EL (cell line): ENCODE measurements at regions not wholly inside any gene's neighbourhood (a gene's known extent, or its start where the extent isn't known, plus 50 kb on each side); places are given as distances from the start of the nearest gene placed in this dataset.

ENCODE experiments used
- DNase-seq: peaks from one replicate; pipeline ENCODE4 v3.0.0-alpha.2; 2016

DNA sequence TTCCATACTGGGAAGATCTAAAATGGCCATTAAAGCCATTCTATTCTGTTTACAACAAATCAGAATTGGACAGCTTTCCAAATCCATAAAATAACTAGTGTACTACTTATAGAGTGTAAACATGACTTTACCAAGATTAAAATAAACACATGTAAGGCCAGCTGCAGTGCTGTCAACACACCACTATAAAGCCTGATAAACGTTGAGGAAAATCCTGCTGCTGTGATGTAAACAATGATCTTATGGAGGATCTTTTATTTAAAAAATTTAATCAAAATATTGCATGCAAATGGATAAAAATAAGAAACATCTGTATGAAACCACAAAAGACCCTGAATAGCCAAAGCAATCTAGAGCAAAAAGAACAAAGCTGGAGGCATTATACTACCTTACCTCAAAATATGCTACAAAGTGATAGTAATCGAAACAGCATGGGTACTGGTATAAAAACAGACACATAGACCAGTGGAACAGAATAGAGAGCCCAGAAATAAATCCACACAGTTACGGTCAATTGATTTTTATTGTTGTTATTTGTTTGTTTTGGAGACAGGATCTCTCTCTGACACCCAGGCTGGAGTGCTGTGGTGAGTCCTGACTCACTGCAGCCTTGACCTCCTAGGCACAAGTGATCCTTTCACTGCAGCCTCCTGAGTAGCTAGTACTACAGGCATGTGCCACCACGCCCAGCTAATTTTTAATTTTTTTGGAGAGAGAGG, 428.8 kb upstream of the C2CD4B start:
- no peak for DNase-seq

GRCh38 chr15:62598217-62598616, 433.1 kb upstream of the C2CD4B start:
- DNase-seq = no peak

DNA sequence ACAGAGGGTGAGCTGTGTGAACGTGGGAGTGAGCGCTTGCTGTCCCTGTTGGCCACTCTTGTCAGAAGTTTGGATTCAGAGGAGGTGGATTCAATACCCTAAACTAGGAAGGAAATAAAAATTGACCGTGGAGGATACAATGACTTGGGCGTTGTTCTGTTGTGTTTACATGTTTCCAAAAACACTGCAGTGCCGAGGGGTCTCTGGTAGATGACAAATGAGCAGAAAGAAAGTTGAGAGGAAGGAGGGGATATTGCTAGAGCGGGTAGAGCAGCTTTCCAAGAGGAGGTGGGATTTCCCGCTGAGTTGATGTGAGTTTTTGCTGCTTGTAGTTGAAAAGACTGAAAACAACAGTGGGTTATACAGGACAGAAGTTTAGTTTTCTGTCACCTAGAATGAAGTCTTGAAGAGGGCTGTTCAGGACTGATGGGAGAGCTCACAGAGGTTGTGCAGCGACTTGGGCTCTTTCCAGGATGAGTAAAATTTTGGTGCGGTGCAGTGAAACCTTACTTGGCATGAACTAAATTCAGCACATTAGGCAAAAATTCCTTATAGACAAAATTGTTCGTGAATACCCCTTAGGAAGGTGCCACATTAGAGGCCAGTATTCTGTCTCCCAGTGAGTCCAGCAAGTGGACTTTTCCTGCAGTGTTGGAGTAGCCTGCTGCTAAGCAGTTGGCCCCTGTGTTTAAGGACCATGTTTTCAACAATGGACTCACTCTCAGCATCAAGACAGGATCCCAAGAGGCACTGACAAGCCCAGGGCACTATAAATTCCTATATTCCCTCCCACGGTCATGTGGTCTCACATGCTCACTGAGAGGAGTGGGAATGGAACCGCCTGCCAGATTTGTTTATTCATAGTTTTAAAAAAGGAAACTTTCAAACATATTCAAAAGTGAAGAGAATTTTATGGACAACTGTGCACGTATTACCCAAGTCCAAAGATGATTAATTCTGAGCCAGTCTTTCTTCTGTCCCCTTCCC, 435.0 kb upstream of the C2CD4B start:
- no peak for DNase-seq

DNA sequence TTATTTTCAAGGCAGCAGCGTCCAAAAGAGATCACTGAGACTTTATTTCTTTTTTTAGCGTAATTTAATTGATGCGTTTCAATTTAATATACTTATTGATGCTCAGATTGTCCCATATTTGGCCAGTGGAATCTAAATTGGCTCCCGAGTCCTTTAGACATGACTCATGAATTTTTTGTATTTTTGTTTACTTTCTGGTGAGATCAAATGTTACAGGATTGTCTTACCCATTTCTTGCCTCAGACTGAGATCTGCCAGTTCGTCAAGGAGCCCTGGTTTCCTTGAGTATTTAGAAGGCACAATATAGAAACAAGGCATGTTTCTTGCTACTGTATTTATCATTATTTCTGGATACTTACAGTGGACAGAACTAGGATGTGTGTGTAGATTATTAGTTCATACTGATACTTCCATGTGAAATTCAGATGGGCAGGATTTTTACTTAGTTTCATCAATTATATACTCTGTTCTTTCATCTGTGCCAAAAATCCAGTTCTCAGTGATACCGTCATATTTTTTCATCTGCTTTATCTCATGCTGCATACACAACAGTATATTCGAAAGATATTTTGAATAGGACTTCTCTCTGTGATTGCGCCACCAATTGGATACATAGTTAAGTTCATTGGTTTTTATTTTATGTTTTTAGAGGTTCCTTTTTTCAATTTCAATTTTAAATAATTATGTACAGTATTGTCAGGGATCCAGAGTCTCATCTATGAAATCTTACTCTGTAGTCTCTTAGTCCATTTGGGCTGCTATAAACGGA, 436.9 kb upstream of the C2CD4B start:
- DNase-seq = peak; percentile 29

DNA sequence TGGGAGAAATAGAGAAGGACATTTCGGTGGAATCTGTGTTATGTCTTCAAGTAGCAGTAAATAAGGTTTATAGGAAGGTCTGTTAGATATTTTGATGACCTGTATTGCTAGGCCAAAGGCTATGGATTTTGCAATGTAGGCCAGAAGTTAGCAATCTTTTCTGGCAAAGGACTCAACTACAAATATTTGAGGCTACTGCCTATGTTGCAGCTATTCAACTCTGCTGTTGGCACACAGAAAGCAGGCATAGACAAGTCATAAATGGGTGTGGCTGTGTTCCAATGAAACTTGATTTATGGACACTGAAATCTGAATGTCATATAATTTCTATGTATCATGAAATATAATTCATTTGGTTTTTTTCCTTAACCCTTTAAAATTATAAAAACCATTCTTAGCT, 438.7 kb upstream of the C2CD4B start:
- DNase-seq = peak; percentile 60

- no peak for DNase-seq
Measured at GRCh38 chr15:62605282-62605681, 437.3 kb upstream of the TPM1 start.

GRCh38 chr15:62606376-62607113, 436.0 kb upstream of the TPM1 start:
- peak; percentile 99 for DNase-seq

GRCh38 chr15:62607114-62607462, 435.5 kb upstream of the TPM1 start:
- DNase-seq = no peak

DNA sequence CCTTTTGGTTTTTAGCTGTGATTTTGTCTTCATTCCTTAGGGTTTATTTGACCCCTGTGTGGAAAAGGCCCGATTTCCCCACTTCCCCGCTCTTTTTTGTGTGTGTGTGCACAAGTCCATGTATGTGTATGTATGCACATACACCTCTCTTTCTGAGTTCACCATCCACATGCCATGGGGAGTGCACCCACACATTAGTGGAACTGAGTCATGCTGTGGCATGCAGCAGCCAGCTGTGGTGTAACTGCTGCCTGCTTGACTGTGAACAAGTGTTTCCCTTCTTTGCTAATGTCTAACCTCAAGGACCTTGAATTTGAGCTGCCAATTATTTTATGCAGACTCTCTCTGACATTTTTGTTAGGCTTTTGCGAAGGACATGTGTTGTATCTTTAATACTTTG, 434.9 kb upstream of the TPM1 start:
- DNase-seq = peak; percentile 77

DNA sequence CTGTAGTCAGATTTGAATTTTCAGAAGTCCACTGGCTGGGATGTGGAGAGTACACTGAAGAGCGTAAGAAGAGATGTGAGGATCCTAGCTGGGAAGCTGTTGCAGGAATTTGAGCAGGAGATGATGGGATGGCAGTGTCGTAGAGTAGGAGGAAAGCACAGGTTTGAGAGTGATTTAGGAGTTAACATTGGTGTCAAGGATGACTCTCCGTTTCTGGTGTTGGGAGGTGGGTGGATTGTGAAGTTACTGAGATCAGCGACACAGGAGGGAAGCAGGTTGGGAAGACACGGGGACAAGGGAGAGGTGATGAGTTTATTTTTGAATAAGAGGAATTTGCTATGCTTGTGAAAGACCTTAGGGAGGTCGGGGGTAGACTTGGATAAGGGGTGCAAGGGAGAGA, 434.2 kb upstream of the TPM1 start:
- no peak for DNase-seq

DNA sequence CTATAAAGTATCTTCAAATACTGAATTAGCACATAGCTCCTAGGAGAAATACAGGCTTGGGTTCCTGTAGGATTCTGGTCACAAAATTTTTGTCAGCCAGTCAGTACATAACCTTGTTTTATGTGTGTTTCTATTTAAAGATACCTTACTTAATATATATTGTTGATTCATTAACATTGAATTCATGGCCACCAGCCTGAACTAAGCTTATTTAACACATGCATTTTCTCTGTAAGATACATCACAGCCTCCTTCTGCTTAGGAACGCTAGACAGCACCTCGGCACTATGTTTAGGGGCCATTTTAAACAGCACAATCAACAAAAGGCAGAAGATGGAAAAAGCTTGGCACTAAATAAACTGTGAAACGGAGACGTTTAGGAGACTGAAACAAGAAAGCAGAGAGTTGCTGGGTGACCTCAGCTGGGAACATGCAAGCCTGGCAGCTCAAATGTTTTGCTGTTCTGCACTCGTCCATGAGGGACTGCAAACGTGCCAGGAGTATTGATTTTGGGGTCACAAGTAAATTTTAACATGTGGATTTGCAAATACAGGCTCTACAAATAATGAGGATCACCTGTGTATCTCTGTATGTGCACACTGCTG, 432.2 kb upstream of the TPM1 start:
- no peak for DNase-seq

- DNase-seq = no peak
Measured at GRCh38 chr15:62611002-62611401, 431.5 kb upstream of the TPM1 start.

DNA sequence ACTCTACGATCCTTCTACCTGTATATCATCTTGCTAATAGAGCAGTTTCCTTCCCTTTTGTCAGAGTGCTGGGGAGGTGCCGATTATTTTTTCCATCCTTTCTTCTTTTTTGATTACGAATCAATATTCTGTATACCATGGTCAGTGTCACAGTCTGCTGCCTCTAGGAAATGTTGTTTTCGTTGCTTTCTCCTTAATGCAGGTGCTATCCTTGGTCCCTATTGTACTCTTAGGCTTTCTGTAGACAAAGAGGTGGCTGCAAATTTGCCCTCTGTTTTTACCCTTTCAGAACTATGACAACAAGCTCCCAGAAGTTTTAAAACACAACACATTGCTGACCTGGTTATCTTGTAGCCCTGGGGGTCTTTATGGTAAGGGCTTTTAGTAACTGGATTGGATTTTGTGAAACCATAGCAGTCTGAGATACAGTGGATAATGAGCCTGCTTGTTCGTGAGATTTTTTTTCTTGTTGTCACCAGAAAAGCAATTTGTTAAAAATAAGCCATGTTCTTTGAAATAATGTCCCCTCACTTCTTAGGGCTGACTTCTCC, 430.3 kb upstream of the TPM1 start:
- no peak for DNase-seq

DNA sequence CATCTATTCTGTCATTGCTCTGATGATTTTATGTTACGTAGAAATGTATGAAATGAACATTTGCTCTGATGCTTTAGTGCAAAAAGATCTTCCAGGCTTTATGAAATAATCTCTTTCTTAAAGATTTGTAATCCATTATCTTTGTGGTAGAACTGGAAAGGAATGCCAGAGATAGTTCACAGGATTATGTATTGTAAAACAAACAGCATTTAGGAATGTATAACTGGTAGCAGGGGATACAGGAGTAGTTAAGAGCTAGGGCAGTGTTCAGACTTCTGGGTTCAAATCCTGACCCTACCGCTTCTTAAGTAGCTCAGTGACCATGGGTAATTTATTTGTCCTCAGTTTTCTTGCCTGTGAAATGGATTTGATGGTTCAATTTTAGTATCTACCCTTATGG, 429.8 kb upstream of the TPM1 start:
- DNase-seq = no peak

DNA sequence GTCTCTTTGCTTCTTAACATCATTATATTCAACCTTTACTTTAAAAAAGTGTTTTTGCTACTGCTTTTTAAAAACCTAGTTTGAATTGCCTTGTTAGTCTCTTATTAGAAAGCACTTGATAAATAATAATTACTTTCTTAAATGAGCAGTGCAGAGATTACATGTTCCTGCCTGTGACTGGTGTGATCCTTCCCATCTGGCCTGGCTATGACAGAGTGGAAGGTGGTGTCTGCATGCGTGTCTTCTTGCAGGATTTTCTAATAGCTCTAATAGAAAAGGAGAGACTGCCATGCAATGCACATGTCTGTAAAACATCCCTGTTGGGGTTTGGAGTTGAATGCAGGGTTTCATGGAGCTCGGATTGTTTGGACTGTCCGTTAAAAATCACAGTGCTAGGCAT, 425.8 kb upstream of the TPM1 start:
- DNase-seq = no peak

DNA sequence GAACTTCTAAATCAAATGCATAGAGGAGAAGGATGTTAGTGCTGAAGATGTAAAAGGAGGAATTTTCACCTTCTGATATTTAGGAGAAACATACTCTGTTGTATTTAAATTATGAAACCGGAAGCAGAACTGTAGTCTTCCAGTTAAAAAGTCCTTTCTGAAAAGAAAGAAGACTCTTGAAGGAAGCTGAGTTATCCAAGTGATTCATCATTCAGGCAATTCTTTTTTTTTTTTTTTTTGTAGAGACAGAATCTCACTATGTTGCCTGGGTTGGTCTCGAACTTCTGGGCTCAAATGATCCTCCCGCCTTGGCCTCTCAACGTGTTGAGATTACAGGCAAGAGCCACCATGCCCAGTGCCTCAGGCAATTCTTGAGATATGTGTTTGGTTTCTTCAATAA, 424.8 kb upstream of the TPM1 start:
- peak; percentile 30 for DNase-seq

GRCh38 chr15:62618432-62618831, 424.1 kb upstream of the TPM1 start:
- DNase-seq = peak; percentile 91

- peak; percentile 13 for DNase-seq
Measured at GRCh38 chr15:62618846-62619504, 423.6 kb upstream of the TPM1 start.

DNA sequence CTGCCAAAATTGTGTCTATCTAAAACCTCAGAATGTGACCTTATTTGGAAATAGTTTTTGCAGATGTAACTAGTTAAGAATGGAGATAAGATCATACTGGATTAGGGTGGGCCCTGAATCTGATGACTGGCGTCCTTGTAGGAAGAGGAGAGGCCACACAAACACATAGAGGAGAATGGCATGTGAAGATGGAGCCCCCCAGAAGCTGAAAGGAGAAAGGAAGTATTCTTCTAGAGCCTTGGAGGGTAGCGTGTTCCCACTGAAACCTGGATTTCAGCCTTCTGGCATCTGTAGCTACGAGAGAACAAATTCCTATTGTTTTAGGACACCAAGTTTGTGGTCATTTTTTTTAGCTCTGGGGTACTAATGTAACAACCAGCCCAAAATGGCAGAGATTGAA, 423.0 kb upstream of the TPM1 start:
- DNase-seq = peak; percentile 45

GRCh38 chr15:62622775-62623174, 419.8 kb upstream of the TPM1 start:
- no peak for DNase-seq
